DND-41 (cell line): ENCODE measurements at regions not wholly inside any gene's neighbourhood (a gene's known extent, or its start where the extent isn't known, plus 50 kb on each side); places are given as distances from the start of the nearest gene placed in this dataset.
"Not testable (repeated sequence)": the region's sequence is repeated elsewhere in the genome, so short reads cannot be mapped to it uniquely, and the experiment has no call there.

Experiments used
- EZH2 ChIP-seq: IDR thresholded peaks from 3 replicates; pipeline ENCODE4 v1.6.1; 2012; ENCODE audit warnings: borderline replicate concordance, low read depth, mild to moderate bottlenecking, moderate library complexity, low read length, inconsistent platforms; ENCODE audit not compliant: severe bottlenecking
- TF ChIP-seq, protein P1 (sequence below): IDR thresholded peaks from 2 replicates; pipeline ENCODE4 v1.5.1; 2012; ENCODE audit warnings: borderline replicate concordance, low read length, moderate library complexity, mild to moderate bottlenecking; ENCODE audit not compliant: poor library complexity, severe bottlenecking; ENCODE audit errors: extremely low read depth

- TF ChIP-seq, protein P1, sequence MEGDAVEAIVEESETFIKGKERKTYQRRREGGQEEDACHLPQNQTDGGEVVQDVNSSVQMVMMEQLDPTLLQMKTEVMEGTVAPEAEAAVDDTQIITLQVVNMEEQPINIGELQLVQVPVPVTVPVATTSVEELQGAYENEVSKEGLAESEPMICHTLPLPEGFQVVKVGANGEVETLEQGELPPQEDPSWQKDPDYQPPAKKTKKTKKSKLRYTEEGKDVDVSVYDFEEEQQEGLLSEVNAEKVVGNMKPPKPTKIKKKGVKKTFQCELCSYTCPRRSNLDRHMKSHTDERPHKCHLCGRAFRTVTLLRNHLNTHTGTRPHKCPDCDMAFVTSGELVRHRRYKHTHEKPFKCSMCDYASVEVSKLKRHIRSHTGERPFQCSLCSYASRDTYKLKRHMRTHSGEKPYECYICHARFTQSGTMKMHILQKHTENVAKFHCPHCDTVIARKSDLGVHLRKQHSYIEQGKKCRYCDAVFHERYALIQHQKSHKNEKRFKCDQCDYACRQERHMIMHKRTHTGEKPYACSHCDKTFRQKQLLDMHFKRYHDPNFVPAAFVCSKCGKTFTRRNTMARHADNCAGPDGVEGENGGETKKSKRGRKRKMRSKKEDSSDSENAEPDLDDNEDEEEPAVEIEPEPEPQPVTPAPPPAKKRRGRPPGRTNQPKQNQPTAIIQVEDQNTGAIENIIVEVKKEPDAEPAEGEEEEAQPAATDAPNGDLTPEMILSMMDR, result not testable (repeated sequence)
- not testable (repeated sequence) for TF ChIP-seq EZH2
Observed at GRCh38 chr6:106857310-106857709, 117.2 kb downstream of the CD24 start.
